ENCODE measurements at regions not wholly inside any gene's neighbourhood (a gene's known extent, or its start where the extent isn't known, plus 50 kb on each side); places are given as distances from the start of the nearest gene placed in this dataset.

- Mint-ChIP-seq H3K9me3 (ENCODE audit: unreplicated experiment) (no peaks in the 10 kb centered on the region), H3K27ac (ENCODE audit: unreplicated experiment) (no peak overlapping the region), H3K36me3 (ENCODE audit: low read depth, unreplicated experiment) (no peaks in the 10 kb centered on the region), H3K4me3 (ENCODE audit: unreplicated experiment) (no peak overlapping the region), H3K27me3 (ENCODE audit: unreplicated experiment) (peaks cover 1% of the 10 kb centered on the region), H3K4me1 (ENCODE audit: unreplicated experiment) (no peaks in the 10 kb centered on the region)
- no peak for DNase-seq (ENCODE audit: low spot score)
- no peak for TF ChIP-seq CTCF (IDR thresholded peaks at IDR 0.05; ENCODE audit: unreplicated experiment)
Measured at GRCh38 chr5:53340956-53341750, 139.3 kb upstream of the FST start.

DNA sequence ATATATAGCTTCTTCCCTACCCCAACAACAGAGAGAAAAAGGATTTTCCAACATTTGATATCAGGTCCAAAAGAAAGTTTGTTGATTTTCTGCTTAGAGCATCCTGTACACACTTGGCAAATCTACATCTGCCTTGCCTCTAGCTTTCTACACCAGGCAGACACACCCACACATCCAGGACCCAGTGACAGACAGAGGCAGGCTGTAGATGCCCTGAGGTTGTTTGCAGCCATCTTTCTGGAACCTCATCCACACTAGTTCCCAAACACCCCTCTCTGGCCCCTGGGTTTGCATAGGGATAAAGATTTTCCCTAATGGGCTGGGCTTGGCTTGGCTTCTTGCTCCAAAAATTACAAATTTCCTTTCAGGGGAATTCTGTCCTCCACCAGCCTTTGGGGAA lies 138.2 kb upstream of the FST start:
- Mint-ChIP-seq H3K36me3 (ENCODE audit: low read depth, unreplicated experiment) (no peaks in the 10 kb centered on the region), H3K4me1 (ENCODE audit: unreplicated experiment) (no peaks in the 10 kb centered on the region), H3K27me3 (ENCODE audit: unreplicated experiment) (peaks cover 1% of the 10 kb centered on the region), H3K4me3 (ENCODE audit: unreplicated experiment) (no peak overlapping the region), H3K27ac (ENCODE audit: unreplicated experiment) (no peak overlapping the region), H3K9me3 (ENCODE audit: unreplicated experiment) (no peaks in the 10 kb centered on the region)
- no peak for TF ChIP-seq CTCF (IDR thresholded peaks at IDR 0.05; ENCODE audit: unreplicated experiment)
- DNase-seq (ENCODE audit: low spot score) = no peak

- no peak overlapping the region for H3K27ac Mint-ChIP-seq (ENCODE audit: unreplicated experiment)
- H3K9me3 Mint-ChIP-seq (ENCODE audit: unreplicated experiment) = no peaks in the 10 kb centered on the region
- H3K27me3 Mint-ChIP-seq (ENCODE audit: unreplicated experiment) = peaks cover 1% of the 10 kb centered on the region
- no peak for TF ChIP-seq CTCF (IDR thresholded peaks at IDR 0.05; ENCODE audit: unreplicated experiment)
- DNase-seq (ENCODE audit: low spot score) = no peak
- H3K4me3 Mint-ChIP-seq (ENCODE audit: unreplicated experiment) = no peak overlapping the region
- no peaks in the 10 kb centered on the region for H3K36me3 Mint-ChIP-seq (ENCODE audit: low read depth, unreplicated experiment)
- no peaks in the 10 kb centered on the region for H3K4me1 Mint-ChIP-seq (ENCODE audit: unreplicated experiment)
Measured at GRCh38 chr5:53343187-53343586, 137.2 kb upstream of the FST start.

DNA sequence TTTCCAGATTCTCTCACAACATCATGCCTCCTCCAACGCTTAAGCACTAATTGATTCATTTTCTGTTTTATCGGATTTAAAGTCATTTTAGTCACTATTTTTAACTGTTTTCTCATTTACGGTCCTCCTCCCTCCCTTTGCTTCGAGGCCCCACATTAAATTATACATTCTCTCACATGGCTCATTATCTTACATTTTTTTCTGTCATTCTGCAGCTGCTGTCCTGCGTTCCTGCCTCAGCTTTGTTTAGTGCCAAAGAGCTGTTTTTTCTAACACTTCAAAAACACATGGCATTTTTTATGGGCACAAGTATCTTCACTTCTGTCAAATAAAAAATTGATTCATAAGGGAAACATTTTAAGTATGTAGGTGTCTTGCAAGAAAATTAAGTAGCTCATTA lies 130.1 kb upstream of the FST start:
- H3K9me3 Mint-ChIP-seq (ENCODE audit: unreplicated experiment) = no peaks in the 10 kb centered on the region
- H3K27ac Mint-ChIP-seq (ENCODE audit: unreplicated experiment) = no peak overlapping the region
- H3K4me1 Mint-ChIP-seq (ENCODE audit: unreplicated experiment) = peaks cover 22% of the 10 kb centered on the region
- no peaks in the 10 kb centered on the region for H3K36me3 Mint-ChIP-seq (ENCODE audit: low read depth, unreplicated experiment)
- H3K27me3 Mint-ChIP-seq (ENCODE audit: unreplicated experiment) = no peaks in the 10 kb centered on the region
- DNase-seq (ENCODE audit: low spot score) = no peak
- no peak for TF ChIP-seq CTCF (IDR thresholded peaks at IDR 0.05; ENCODE audit: unreplicated experiment)
- no peak overlapping the region for H3K4me3 Mint-ChIP-seq (ENCODE audit: unreplicated experiment)

DNA sequence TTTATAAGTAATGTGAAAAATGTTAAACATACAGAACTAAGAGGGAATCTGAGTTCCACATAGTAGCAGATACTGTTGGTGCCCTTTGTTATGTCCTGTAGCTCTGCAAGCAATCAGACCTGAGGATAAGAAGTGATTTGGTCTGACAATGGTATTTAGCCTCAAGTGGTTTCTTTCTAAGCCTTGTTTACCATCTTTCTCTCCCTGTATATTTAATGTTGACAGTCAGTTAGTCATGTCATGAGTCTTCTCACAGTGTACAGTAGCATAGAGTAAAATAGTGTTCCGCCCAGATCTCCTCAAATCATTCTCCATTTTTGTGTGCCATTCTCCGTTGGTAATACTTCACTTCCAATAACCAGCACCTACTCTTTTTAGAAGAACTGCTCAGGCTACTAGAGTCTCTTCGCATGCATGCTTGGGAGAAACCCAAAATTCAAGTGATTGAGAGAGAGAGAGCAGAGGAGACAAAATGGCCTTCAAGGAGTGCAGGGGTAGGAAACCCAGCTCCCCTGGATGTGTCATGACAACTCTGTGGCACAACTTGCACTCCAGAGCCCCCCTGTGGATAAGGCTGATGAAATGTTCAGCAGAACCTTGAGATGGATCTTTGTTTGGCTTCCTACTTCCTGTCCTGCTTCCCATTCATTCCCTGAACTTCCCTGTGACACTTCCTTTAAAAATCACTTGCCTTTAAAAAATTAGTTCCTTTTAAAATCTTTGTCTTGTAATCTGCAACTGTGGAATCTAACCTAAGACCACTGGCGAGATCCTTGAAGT lies 129.2 kb upstream of the FST start:
- Mint-ChIP-seq H3K9me3 (ENCODE audit: unreplicated experiment) (no peaks in the 10 kb centered on the region), H3K27me3 (ENCODE audit: unreplicated experiment) (no peaks in the 10 kb centered on the region), H3K36me3 (ENCODE audit: low read depth, unreplicated experiment) (no peaks in the 10 kb centered on the region), H3K4me1 (ENCODE audit: unreplicated experiment) (peaks cover 22% of the 10 kb centered on the region), H3K27ac (ENCODE audit: unreplicated experiment) (peak overlapping the region; percentile 4), H3K4me3 (ENCODE audit: unreplicated experiment) (no peak overlapping the region)
- TF ChIP-seq CTCF (IDR thresholded peaks at IDR 0.05; ENCODE audit: unreplicated experiment) = no peak
- peak; percentile 8 for DNase-seq (ENCODE audit: low spot score)
